Central memory CD8-positive, alpha-beta T cell (primary cell): ENCODE measurements at regions not wholly inside any gene's neighbourhood (a gene's known extent, or its start where the extent isn't known, plus 50 kb on each side); places are given as distances from the start of the nearest gene placed in this dataset.

ENCODE experiments used
- ATAC-seq: fragments of 150-1000 bp; cut with Tn5 transposase; replicated peaks from 2 replicates; pipeline ENCODE4 v1.10.0; 2022; ENCODE audit warnings: mild to moderate bottlenecking, moderate FRiP score, moderate number of reproducible peaks; ENCODE audit not compliant: poor library complexity, severe bottlenecking; ENCODE audit errors: extremely low read depth
- DNase-seq, 2 donors: peaks; one replicate each; pipeline ENCODE4 v3.0.0; 2021; ENCODE audit warnings: low spot score in 2 of 2
- H3K27ac Mint-ChIP-seq: one replicate; pipeline ENCODE4 v1.8.0; 2022; ENCODE audit warnings: low read depth, mild to moderate bottlenecking, moderate library complexity, mixed read lengths
- H3K27me3 Mint-ChIP-seq: one replicate; pipeline ENCODE4 v1.8.0; 2022; ENCODE audit warnings: mixed read lengths
- H3K36me3 Mint-ChIP-seq: one replicate; pipeline ENCODE4 v1.8.0; 2022; ENCODE audit warnings: mild to moderate bottlenecking, moderate library complexity, mixed read lengths; ENCODE audit not compliant: insufficient read depth
- H3K4me1 Mint-ChIP-seq: one replicate; pipeline ENCODE4 v1.8.0; 2022; ENCODE audit warnings: mixed read lengths
- H3K4me3 Mint-ChIP-seq: one replicate; pipeline ENCODE4 v1.8.0; 2022; ENCODE audit warnings: mild to moderate bottlenecking, moderate library complexity, mixed read lengths
- H3K9me3 Mint-ChIP-seq: one replicate; pipeline ENCODE4 v1.8.0; 2022; ENCODE audit warnings: mixed read lengths

GRCh38 chr11:119512369-119512768 is 89.4 kb upstream of the THY1 start:
- no peak for DNase-seq
- no peak for ATAC-seq
- H3K9me3 Mint-ChIP-seq: no peaks in the 10 kb centered on the region
- no peak overlapping the region for H3K27ac Mint-ChIP-seq
- H3K36me3 Mint-ChIP-seq: no peaks in the 10 kb centered on the region
- H3K27me3 Mint-ChIP-seq: peaks cover 48% of the 10 kb centered on the region
- no peaks in the 10 kb centered on the region for H3K4me1 Mint-ChIP-seq
- no peak overlapping the region for H3K4me3 Mint-ChIP-seq

GRCh38 chr11:119511614-119512306 is 88.8 kb upstream of the THY1 start:
- ATAC-seq: no peak
- H3K4me1 Mint-ChIP-seq: no peaks in the 10 kb centered on the region
- H3K36me3 Mint-ChIP-seq: no peaks in the 10 kb centered on the region
- H3K27ac Mint-ChIP-seq: no peak overlapping the region
- no peaks in the 10 kb centered on the region for H3K9me3 Mint-ChIP-seq
- DNase-seq: no peak
- H3K4me3 Mint-ChIP-seq: no peak overlapping the region
- peaks cover 42% of the 10 kb centered on the region for H3K27me3 Mint-ChIP-seq

DNA sequence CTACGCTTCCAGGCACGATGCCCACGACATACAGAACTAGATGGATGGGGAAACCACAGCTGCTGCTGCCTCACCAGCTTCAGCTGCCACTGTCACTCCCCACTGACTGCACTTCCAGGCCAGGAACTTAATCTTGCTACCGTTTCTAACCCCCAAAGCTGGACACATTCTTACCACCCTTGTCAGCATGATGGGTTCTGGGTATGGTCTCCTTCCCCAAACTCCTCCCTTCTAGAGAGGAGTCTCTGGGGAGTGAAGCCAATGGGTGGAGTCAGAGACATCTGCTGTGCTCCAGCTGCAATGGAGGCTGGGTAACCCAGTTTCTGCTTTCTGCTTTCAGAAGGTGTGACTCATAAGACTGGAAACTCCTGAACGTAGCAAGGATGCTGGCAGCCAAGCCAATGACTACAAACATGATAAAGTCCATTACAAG is 87.0 kb upstream of the THY1 start:
- Mint-ChIP-seq H3K27me3 (peaks cover 47% of the 10 kb centered on the region), H3K36me3 (no peaks in the 10 kb centered on the region), H3K27ac (no peak overlapping the region), H3K4me1 (no peaks in the 10 kb centered on the region), H3K4me3 (no peak overlapping the region), H3K9me3 (no peaks in the 10 kb centered on the region)
- DNase-seq: no peak
- no peak for ATAC-seq

GRCh38 chr11:119509282-119509841 is 86.4 kb upstream of the THY1 start:
- H3K4me3 Mint-ChIP-seq: no peak overlapping the region
- H3K36me3 Mint-ChIP-seq: no peaks in the 10 kb centered on the region
- DNase-seq: no peak
- H3K27me3 Mint-ChIP-seq: peaks cover 53% of the 10 kb centered on the region
- no peaks in the 10 kb centered on the region for H3K4me1 Mint-ChIP-seq
- no peak overlapping the region for H3K27ac Mint-ChIP-seq
- ATAC-seq: no peak
- H3K9me3 Mint-ChIP-seq: no peaks in the 10 kb centered on the region

GRCh38 chr11:119506436-119506835 is 83.5 kb upstream of the THY1 start:
- no peaks in the 10 kb centered on the region for H3K36me3 Mint-ChIP-seq
- no peaks in the 10 kb centered on the region for H3K9me3 Mint-ChIP-seq
- H3K4me3 Mint-ChIP-seq: no peak overlapping the region
- no peak overlapping the region for H3K27ac Mint-ChIP-seq
- DNase-seq (no peak), ATAC-seq (no peak)
- no peaks in the 10 kb centered on the region for H3K4me1 Mint-ChIP-seq
- peaks cover 62% of the 10 kb centered on the region for H3K27me3 Mint-ChIP-seq

- H3K9me3 Mint-ChIP-seq: no peaks in the 10 kb centered on the region
- no peaks in the 10 kb centered on the region for H3K4me1 Mint-ChIP-seq
- H3K27ac Mint-ChIP-seq: no peak overlapping the region
- no peaks in the 10 kb centered on the region for H3K36me3 Mint-ChIP-seq
- ATAC-seq: no peak
- H3K27me3 Mint-ChIP-seq: peaks cover 62% of the 10 kb centered on the region
- no peak overlapping the region for H3K4me3 Mint-ChIP-seq
- no peak for DNase-seq
Measured at GRCh38 chr11:119505861-119506260, 82.9 kb upstream of the THY1 start.

DNA sequence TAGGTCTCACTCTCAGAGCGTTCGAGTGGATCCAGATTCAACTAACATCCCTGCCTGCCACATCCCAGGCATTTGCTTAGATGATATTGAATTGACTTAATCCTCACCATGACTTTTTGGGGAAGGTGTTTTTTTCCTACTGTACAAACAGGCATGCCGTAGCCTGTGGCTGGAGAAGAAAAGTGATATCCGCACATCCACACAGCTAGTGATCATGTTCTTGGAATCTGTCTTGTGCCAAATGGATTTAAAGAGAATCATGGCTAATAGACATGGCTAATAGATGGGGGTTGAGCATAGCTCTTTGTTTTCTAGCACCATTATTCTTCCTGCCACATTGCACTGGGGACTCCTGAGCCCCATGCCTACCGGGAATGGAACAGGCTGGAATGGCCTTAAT is 82.1 kb upstream of the THY1 start:
- no peak overlapping the region for H3K27ac Mint-ChIP-seq

DNA sequence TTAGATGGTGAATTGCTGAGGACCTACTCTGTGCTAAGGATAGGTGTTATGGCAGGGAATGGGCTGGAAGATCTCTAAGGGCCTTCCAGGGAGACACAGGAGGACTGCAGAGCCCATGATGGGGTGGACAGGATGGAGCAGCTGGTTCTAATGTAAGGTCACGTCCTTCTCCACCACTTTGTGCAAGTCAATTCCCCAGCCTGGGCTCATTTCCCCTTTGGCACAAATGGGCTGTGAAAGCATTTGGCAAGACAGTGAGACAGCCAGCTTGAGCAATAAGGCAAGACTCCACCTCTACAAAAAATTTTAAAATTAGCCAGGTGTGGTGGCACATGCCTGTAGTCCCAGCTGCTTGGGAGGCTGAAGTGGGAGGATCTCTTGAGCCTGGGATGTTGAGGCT is 81.4 kb upstream of the THY1 start:
- DNase-seq: no peak
- ATAC-seq: no peak
- peaks cover 67% of the 10 kb centered on the region for H3K27me3 Mint-ChIP-seq
- H3K4me1 Mint-ChIP-seq: no peaks in the 10 kb centered on the region
- H3K36me3 Mint-ChIP-seq: no peaks in the 10 kb centered on the region
- no peak overlapping the region for H3K27ac Mint-ChIP-seq
- H3K9me3 Mint-ChIP-seq: no peaks in the 10 kb centered on the region
- no peak overlapping the region for H3K4me3 Mint-ChIP-seq

More for the DNA sequence above, 82.1 kb upstream of the THY1 start:
- ATAC-seq (no peak), DNase-seq (no peak)
- Mint-ChIP-seq H3K4me3 (no peak overlapping the region), H3K36me3 (no peaks in the 10 kb centered on the region), H3K4me1 (no peaks in the 10 kb centered on the region), H3K9me3 (no peaks in the 10 kb centered on the region), H3K27me3 (peaks cover 62% of the 10 kb centered on the region)

- Mint-ChIP-seq H3K36me3 (no peaks in the 10 kb centered on the region), H3K4me1 (no peaks in the 10 kb centered on the region), H3K4me3 (no peak overlapping the region), H3K27ac (no peak overlapping the region), H3K27me3 (peaks cover 91% of the 10 kb centered on the region), H3K9me3 (no peaks in the 10 kb centered on the region)
- no peak for DNase-seq
- ATAC-seq: no peak
Measured at GRCh38 chr11:119501777-119502405, 78.9 kb upstream of the THY1 start.

DNA sequence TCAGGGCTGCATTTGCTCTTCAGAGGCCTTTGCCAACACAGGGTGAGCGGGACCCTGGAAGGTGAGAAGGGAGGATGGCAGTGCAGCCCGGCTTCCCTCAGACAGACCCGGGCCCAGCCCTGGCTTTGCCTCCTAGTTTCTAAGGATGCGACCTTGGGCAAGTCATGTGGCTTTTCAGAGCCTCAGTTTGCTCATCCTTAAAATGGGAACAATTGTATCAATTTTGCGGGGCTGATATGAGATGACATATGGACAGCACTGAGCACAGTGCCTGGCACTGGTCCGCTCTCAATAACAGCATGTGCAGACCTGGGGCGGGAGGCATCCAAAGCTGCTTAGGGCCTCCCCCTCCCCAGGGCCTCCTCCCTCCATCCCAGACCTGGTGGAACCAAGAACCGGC is 74.7 kb upstream of the THY1 start:
- Mint-ChIP-seq H3K4me3 (no peak overlapping the region), H3K27ac (no peak overlapping the region), H3K4me1 (no peaks in the 10 kb centered on the region), H3K9me3 (no peaks in the 10 kb centered on the region), H3K36me3 (peaks cover 2% of the 10 kb centered on the region), H3K27me3 (peaks cover 89% of the 10 kb centered on the region)
- ATAC-seq (no peak), DNase-seq (no peak)

DNA sequence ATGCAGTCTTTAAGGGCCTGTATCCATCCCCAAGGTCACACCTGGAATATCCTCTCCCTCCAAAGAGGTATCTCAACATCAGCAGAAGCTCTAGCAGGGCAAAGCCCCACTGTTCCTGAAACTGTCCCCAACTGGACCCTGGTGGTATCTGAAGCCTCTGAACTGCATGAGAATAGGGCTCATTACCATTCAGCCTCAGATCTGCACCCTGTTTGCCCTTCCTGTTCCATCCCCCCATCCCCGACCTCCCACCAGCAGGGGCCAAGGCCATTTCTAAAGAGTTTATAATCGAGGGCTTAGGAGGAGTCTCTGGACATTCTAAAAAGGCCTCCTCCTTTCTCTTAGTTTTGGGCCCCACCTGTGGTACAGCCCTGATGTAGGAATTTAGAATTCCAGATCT is 74.0 kb upstream of the THY1 start:
- Mint-ChIP-seq H3K9me3 (no peaks in the 10 kb centered on the region), H3K4me1 (no peaks in the 10 kb centered on the region), H3K36me3 (peaks cover 2% of the 10 kb centered on the region), H3K4me3 (no peak overlapping the region), H3K27me3 (peaks cover 82% of the 10 kb centered on the region), H3K27ac (no peak overlapping the region)
- DNase-seq: no peak
- no peak for ATAC-seq

- Mint-ChIP-seq H3K4me3 (no peak overlapping the region), H3K36me3 (peaks cover 2% of the 10 kb centered on the region), H3K27me3 (peaks cover 79% of the 10 kb centered on the region), H3K27ac (no peak overlapping the region), H3K4me1 (no peaks in the 10 kb centered on the region), H3K9me3 (no peaks in the 10 kb centered on the region)
- no peak for DNase-seq
- ATAC-seq: no peak
Measured at GRCh38 chr11:119496469-119496868, 73.5 kb upstream of the THY1 start.

- Mint-ChIP-seq H3K36me3 (peaks cover 2% of the 10 kb centered on the region), H3K4me1 (no peaks in the 10 kb centered on the region), H3K9me3 (no peaks in the 10 kb centered on the region), H3K4me3 (no peak overlapping the region), H3K27ac (no peak overlapping the region), H3K27me3 (peaks cover 69% of the 10 kb centered on the region)
- no peak for ATAC-seq
- no peak for DNase-seq
Measured at GRCh38 chr11:119493712-119494111, 70.7 kb upstream of the THY1 start.
